Activated CD4-positive, alpha-beta T cell treated with anti-CD3 and anti-CD28 coated beads for 1 hour (primary cell): ENCODE measurements at regions not wholly inside any gene's neighbourhood (a gene's known extent, or its start where the extent isn't known, plus 50 kb on each side); places are given as distances from the start of the nearest gene placed in this dataset.

Source experiments
- DNase-seq: peaks from one replicate; pipeline ENCODE4 v3.0.0-alpha.2; 2020

- DNase-seq = no peak
Measured at GRCh38 chr3:178146406-178146831, 389.8 kb upstream of the KCNMB2 start.

GRCh38 chr3:178147001-178147400, 389.2 kb upstream of the KCNMB2 start:
- no peak for DNase-seq

GRCh38 chr3:178152031-178152806, 384.0 kb upstream of the KCNMB2 start:
- DNase-seq = no peak

GRCh38 chr3:178152988-178153387, 383.2 kb upstream of the KCNMB2 start:
- DNase-seq = no peak

GRCh38 chr3:178155521-178155920, 380.7 kb upstream of the KCNMB2 start:
- no peak for DNase-seq

GRCh38 chr3:178156301-178156700, 379.9 kb upstream of the KCNMB2 start:
- no peak for DNase-seq

GRCh38 chr3:178159691-178160220, 376.5 kb upstream of the KCNMB2 start:
- DNase-seq = no peak

- DNase-seq = no peak
Measured at GRCh38 chr3:178169421-178169820, 366.8 kb upstream of the KCNMB2 start.

GRCh38 chr3:178170698-178171535, 365.3 kb upstream of the KCNMB2 start:
- no peak for DNase-seq

- DNase-seq = no peak
Measured at GRCh38 chr3:178172121-178172520, 364.1 kb upstream of the KCNMB2 start.

GRCh38 chr3:178174201-178174915, 361.9 kb upstream of the KCNMB2 start:
- no peak for DNase-seq

GRCh38 chr3:178181088-178181487, 355.1 kb upstream of the KCNMB2 start:
- DNase-seq = no peak

GRCh38 chr3:178181784-178182183, 354.5 kb upstream of the KCNMB2 start:
- no peak for DNase-seq

- DNase-seq = no peak
Measured at GRCh38 chr3:178182337-178182779, 353.9 kb upstream of the KCNMB2 start.

- DNase-seq = no peak
Measured at GRCh38 chr3:178184833-178185232, 351.4 kb upstream of the KCNMB2 start.

GRCh38 chr3:178186666-178187065, 349.6 kb upstream of the KCNMB2 start:
- DNase-seq = no peak

GRCh38 chr3:178189854-178190253, 346.4 kb upstream of the KCNMB2 start:
- no peak for DNase-seq

- no peak for DNase-seq
Measured at GRCh38 chr3:178193846-178194245, 342.4 kb upstream of the KCNMB2 start.

GRCh38 chr3:178194539-178194938, 341.7 kb upstream of the KCNMB2 start:
- DNase-seq = no peak

GRCh38 chr3:178195824-178196223, 340.4 kb upstream of the KCNMB2 start:
- no peak for DNase-seq

GRCh38 chr3:178198329-178198728, 337.9 kb upstream of the KCNMB2 start:
- no peak for DNase-seq

- no peak for DNase-seq
Measured at GRCh38 chr3:178200316-178200715, 335.9 kb upstream of the KCNMB2 start.

- DNase-seq = no peak
Measured at GRCh38 chr3:178201714-178202113, 334.5 kb upstream of the KCNMB2 start.
